ENCODE measurements at regions not wholly inside any gene's neighbourhood (a gene's known extent, or its start where the extent isn't known, plus 50 kb on each side); places are given as distances from the start of the nearest gene placed in this dataset.
A peak's percentile ranks its signal among the peaks of the same experiment; 100 is the strongest.

- Histone ChIP-seq H3K36me3 (ENCODE audit: low read depth) (no peaks in the 10 kb centered on the region), H3K4me3 (ENCODE audit: severe bottlenecking) (no peak overlapping the region), H3K27me3 (ENCODE audit: insufficient read depth, poor library complexity, severe bottlenecking) (peaks cover 3% of the 10 kb centered on the region), H3K4me1 (ENCODE audit: insufficient read depth, poor library complexity, severe bottlenecking) (no peaks in the 10 kb centered on the region), H3K9me3 (ENCODE audit: severe bottlenecking) (no peaks in the 10 kb centered on the region), H3K27ac (ENCODE audit: poor library complexity, severe bottlenecking) (no peak overlapping the region)
- TF ChIP-seq CTCF (IDR thresholded peaks at IDR 0.05; ENCODE audit: poor library complexity, severe bottlenecking) = no peak
- DNase-seq (ENCODE audit: low spot score) (no peak), ATAC-seq (ENCODE audit: low read depth) (no peak)
Measured at GRCh38 chr7:115689941-115690340, 340.6 kb downstream of the TFEC start.

GRCh38 chr7:115683093-115683492 is 347.5 kb downstream of the TFEC start:
- no peak for TF ChIP-seq CTCF (IDR thresholded peaks at IDR 0.05; ENCODE audit: poor library complexity, severe bottlenecking)
- no peaks in the 10 kb centered on the region for H3K27me3 ChIP-seq (ENCODE audit: insufficient read depth, poor library complexity, severe bottlenecking)
- DNase-seq (ENCODE audit: low spot score) (no peak), ATAC-seq (ENCODE audit: low read depth) (no peak)
- no peaks in the 10 kb centered on the region for H3K36me3 ChIP-seq (ENCODE audit: low read depth)
- no peak overlapping the region for H3K27ac ChIP-seq (ENCODE audit: poor library complexity, severe bottlenecking)
- no peak overlapping the region for H3K4me3 ChIP-seq (ENCODE audit: severe bottlenecking)
- H3K9me3 ChIP-seq (ENCODE audit: severe bottlenecking) = no peaks in the 10 kb centered on the region
- H3K4me1 ChIP-seq (ENCODE audit: insufficient read depth, poor library complexity, severe bottlenecking) = no peaks in the 10 kb centered on the region

- Histone ChIP-seq H3K36me3 (ENCODE audit: low read depth) (no peaks in the 10 kb centered on the region), H3K4me3 (ENCODE audit: severe bottlenecking) (no peak overlapping the region), H3K27ac (ENCODE audit: poor library complexity, severe bottlenecking) (no peak overlapping the region), H3K9me3 (ENCODE audit: severe bottlenecking) (no peaks in the 10 kb centered on the region), H3K4me1 (ENCODE audit: insufficient read depth, poor library complexity, severe bottlenecking) (no peaks in the 10 kb centered on the region), H3K27me3 (ENCODE audit: insufficient read depth, poor library complexity, severe bottlenecking) (no peaks in the 10 kb centered on the region)
- DNase-seq (ENCODE audit: low spot score) = no peak
- no peak for ATAC-seq (ENCODE audit: low read depth)
- TF ChIP-seq CTCF (IDR thresholded peaks at IDR 0.05; ENCODE audit: poor library complexity, severe bottlenecking) = no peak
Measured at GRCh38 chr7:115682507-115682906, 348.1 kb downstream of the TFEC start.

GRCh38 chr7:115680921-115681320 is 349.6 kb downstream of the TFEC start:
- Histone ChIP-seq H3K27me3 (ENCODE audit: insufficient read depth, poor library complexity, severe bottlenecking) (no peaks in the 10 kb centered on the region), H3K9me3 (ENCODE audit: severe bottlenecking) (no peaks in the 10 kb centered on the region), H3K27ac (ENCODE audit: poor library complexity, severe bottlenecking) (no peak overlapping the region), H3K4me1 (ENCODE audit: insufficient read depth, poor library complexity, severe bottlenecking) (no peaks in the 10 kb centered on the region), H3K36me3 (ENCODE audit: low read depth) (no peaks in the 10 kb centered on the region), H3K4me3 (ENCODE audit: severe bottlenecking) (no peak overlapping the region)
- DNase-seq (ENCODE audit: low spot score) = no peak
- TF ChIP-seq CTCF (IDR thresholded peaks at IDR 0.05; ENCODE audit: poor library complexity, severe bottlenecking) = no peak
- no peak for ATAC-seq (ENCODE audit: low read depth)

GRCh38 chr7:115679976-115680375 is 350.6 kb downstream of the TFEC start:
- H3K4me3 ChIP-seq (ENCODE audit: severe bottlenecking) = no peak overlapping the region
- H3K9me3 ChIP-seq (ENCODE audit: severe bottlenecking) = no peaks in the 10 kb centered on the region
- no peaks in the 10 kb centered on the region for H3K36me3 ChIP-seq (ENCODE audit: low read depth)
- H3K27ac ChIP-seq (ENCODE audit: poor library complexity, severe bottlenecking) = no peak overlapping the region
- peak; percentile 45; the same call in 1 of the 3 replicates for ATAC-seq (ENCODE audit: low read depth)
- DNase-seq (ENCODE audit: low spot score) = no peak
- no peaks in the 10 kb centered on the region for H3K27me3 ChIP-seq (ENCODE audit: insufficient read depth, poor library complexity, severe bottlenecking)
- no peaks in the 10 kb centered on the region for H3K4me1 ChIP-seq (ENCODE audit: insufficient read depth, poor library complexity, severe bottlenecking)
- TF ChIP-seq CTCF (IDR thresholded peaks at IDR 0.05; ENCODE audit: poor library complexity, severe bottlenecking) = peak; percentile 22

All from RWPE2 (cell line).